Choroid plexus epithelial cell (primary cell): ENCODE measurements at regions not wholly inside any gene's neighbourhood (a gene's known extent, or its start where the extent isn't known, plus 50 kb on each side); places are given as distances from the start of the nearest gene placed in this dataset.
"Not testable (repeated sequence)": the region's sequence is repeated elsewhere in the genome, so short reads cannot be mapped to it uniquely, and the experiment has no call there.

Source experiments
- DNase-seq: peaks from one replicate; pipeline ENCODE4 v3.0.0-alpha.2; 2010; ENCODE audit warnings: low read depth
- H3K4me3 ChIP-seq: 2 replicates; pipeline ENCODE4 v1.5.1; 2011; ENCODE audit warnings: low read depth, mild to moderate bottlenecking, control low read depth, low read length, moderate library complexity
- TF ChIP-seq, protein P1 (sequence below): conservative IDR thresholded peaks from 2 replicates; pipeline ENCODE4 v1.5.1; 2011; ENCODE audit warnings: low read depth, mild to moderate bottlenecking, control low read depth, inconsistent platforms, low read length, moderate library complexity

DNA sequence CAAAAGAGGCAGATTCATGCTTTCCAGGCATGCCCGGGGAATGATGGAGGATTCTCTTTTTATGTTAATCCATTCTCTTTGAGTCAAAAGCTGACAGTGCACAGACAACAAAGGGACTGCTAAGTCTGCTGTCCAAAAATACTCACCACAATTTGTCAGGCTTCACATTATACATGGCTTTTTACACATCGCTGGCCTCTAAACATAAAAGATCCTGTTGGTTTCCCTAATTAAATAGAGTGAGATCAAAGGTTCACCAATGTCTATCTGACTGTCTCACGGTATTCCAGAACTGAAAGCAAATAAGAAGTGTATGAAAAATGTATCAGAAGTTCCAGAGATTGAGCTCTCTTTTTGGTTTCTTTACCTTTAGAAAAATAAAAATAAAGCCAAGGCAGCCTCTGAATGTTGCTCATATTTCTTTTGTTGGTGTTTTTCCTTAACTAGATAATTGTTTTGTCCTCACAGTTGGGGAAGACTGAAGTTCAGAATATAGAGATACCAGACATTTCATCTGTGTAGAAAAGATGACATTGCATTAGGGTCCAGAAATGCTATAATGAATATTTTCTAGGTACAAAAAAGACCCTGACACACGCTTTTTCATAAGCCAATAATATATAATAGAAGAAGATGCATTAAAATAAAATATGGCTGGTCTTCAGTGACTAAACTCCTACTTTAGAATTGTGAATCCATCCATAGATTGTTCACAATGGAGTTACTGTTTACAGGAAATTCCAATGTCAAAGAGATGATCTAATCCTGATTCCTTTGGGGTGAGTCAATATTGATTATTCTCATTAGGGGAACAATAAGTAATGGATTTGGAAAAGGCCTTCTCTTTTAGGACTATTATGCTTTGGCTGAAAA is 688.2 kb upstream of the CDH6 start:
- TF ChIP-seq, protein P1, sequence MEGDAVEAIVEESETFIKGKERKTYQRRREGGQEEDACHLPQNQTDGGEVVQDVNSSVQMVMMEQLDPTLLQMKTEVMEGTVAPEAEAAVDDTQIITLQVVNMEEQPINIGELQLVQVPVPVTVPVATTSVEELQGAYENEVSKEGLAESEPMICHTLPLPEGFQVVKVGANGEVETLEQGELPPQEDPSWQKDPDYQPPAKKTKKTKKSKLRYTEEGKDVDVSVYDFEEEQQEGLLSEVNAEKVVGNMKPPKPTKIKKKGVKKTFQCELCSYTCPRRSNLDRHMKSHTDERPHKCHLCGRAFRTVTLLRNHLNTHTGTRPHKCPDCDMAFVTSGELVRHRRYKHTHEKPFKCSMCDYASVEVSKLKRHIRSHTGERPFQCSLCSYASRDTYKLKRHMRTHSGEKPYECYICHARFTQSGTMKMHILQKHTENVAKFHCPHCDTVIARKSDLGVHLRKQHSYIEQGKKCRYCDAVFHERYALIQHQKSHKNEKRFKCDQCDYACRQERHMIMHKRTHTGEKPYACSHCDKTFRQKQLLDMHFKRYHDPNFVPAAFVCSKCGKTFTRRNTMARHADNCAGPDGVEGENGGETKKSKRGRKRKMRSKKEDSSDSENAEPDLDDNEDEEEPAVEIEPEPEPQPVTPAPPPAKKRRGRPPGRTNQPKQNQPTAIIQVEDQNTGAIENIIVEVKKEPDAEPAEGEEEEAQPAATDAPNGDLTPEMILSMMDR: no peak
- H3K4me3 ChIP-seq: no peak overlapping the region
- DNase-seq: peak; percentile 57

- no peak overlapping the region for H3K4me3 ChIP-seq
- TF ChIP-seq, protein P1: no peak
- DNase-seq: peak; percentile 80
Measured at GRCh38 chr5:30502277-30502676, 691.2 kb upstream of the CDH6 start.

DNA sequence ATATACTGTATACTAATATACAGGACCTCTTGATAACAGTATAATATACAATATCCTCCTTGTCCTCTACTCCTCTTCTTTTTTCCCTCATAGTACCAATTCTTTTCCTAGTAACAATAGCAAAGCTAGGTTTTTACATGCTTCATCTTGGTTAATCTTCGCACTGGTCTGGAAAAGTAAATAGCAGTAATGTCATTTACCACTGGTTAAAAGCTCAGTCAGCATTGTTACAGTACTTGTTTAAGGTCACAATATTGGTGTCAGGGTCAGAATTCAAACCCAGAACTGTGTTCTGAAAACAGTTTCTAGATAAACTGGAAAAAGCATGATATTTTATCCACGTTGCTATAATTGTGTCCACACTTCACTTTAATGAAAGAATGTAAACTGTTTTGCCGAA is 692.4 kb upstream of the CDH6 start:
- TF ChIP-seq, protein P1: no peak
- H3K4me3 ChIP-seq: no peak overlapping the region
- no peak for DNase-seq

DNA sequence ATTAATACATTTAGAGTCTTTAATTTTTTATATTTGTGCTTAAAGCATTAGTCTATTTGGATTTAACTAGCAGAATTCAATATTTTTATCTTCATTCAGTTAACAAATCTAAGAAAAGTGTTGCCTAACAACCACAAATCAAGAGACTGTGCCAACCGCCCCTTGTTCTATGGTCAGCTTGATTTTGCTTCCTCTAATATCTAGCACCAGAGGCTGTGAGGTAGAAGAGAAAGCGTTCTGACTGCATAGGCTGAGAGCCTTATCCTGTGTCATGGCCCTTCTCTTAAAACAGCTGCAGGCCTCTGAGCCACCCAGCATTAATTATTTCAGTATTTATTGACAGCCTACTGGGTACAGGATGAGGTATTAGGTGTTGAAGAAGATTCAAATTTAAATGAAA is 693.0 kb upstream of the CDH6 start:
- TF ChIP-seq, protein P1: no peak
- DNase-seq: no peak
- no peak overlapping the region for H3K4me3 ChIP-seq

GRCh38 chr5:30499402-30499801 is 694.1 kb upstream of the CDH6 start:
- TF ChIP-seq, protein P1: no peak
- DNase-seq: no peak
- H3K4me3 ChIP-seq: no peak overlapping the region

DNA sequence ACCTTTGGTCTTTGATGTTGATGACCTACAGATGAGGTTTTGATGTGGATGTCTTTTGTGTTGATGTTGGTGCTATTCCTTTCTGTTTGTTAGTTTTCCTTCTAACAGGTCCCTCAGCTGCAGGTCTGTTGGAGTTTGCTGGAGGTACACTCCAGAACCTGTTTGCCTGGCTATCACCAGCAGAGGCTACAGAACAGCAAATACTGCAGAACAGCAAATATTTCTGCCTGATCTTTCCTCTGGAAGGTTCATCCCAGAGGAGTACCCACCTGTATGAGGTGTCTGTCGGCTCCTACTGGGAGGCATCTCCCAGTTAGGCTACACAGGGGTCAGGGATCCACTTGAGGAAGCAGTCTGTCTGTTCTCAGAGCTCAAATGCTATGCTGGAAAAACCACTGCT is 694.5 kb upstream of the CDH6 start:
- TF ChIP-seq, protein P1: no peak
- H3K4me3 ChIP-seq: no peak overlapping the region
- DNase-seq: no peak

- DNase-seq, H3K4me3 ChIP-seq: not testable (repeated sequence)
Measured at GRCh38 chr5:30498509-30498908, 695.0 kb upstream of the CDH6 start.
